HL-60 (cell line): ENCODE measurements at regions not wholly inside any gene's neighbourhood (a gene's known extent, or its start where the extent isn't known, plus 50 kb on each side); places are given as distances from the start of the nearest gene placed in this dataset.

ENCODE experiments used
- DNase-seq, 2 experiments: peaks; one replicate each; pipeline ENCODE4 v3.0.0-alpha.2; 2010 to 2020; ENCODE audit warnings: low read depth in 1 of 2, low spot score in 1 of 2
- H3K27ac ChIP-seq: fragments of 250-450 bp; sonication (Bioruptor Pico); replicated peaks from 2 replicates; pipeline ENCODE4 v1.5.1; 2020; ENCODE audit warnings: mild to moderate bottlenecking, moderate library complexity
- H3K27me3 ChIP-seq: fragments of 250-450 bp; sonication (Bioruptor Pico); 2 replicates; pipeline ENCODE4 v1.5.1; 2021; ENCODE audit warnings: mild to moderate bottlenecking, moderate library complexity; ENCODE audit not compliant: insufficient read depth, poor library complexity, severe bottlenecking
- H3K4me3 ChIP-seq: replicated peaks from 2 replicates; pipeline ENCODE4 v1.5.1; 2011; ENCODE audit warnings: mild to moderate bottlenecking, control low read depth, low read length; ENCODE audit not compliant: insufficient read depth
- CTCF ChIP-seq: IDR thresholded peaks from one replicate; pipeline ENCODE4 v1.5.1; 2011; ENCODE audit warnings: low read length, control low read depth, inconsistent platforms; ENCODE audit not compliant: insufficient read depth
- GABPA ChIP-seq: IDR thresholded peaks from 2 replicates; pipeline ENCODE4 v1.6.1; 2012; ENCODE audit warnings: low read depth
- POLR2AphosphoS5 ChIP-seq: IDR thresholded peaks from 2 replicates; pipeline ENCODE4 v1.6.1; 2012; ENCODE audit warnings: low read depth
- SPI1 ChIP-seq: IDR thresholded peaks from 2 replicates; pipeline ENCODE4 v1.6.1; 2012; ENCODE audit warnings: low read depth, mild to moderate bottlenecking, borderline replicate concordance
- TF ChIP-seq, protein P1 (sequence below): IDR thresholded peaks from 2 replicates; pipeline ENCODE4 v1.6.1; 2012; ENCODE audit warnings: low read depth; ENCODE audit not compliant: insufficient replicate concordance

- no peak for TF ChIP-seq GABPA
- TF ChIP-seq CTCF, result no peak
- TF ChIP-seq POLR2AphosphoS5, result no peak
- TF ChIP-seq, protein P1, sequence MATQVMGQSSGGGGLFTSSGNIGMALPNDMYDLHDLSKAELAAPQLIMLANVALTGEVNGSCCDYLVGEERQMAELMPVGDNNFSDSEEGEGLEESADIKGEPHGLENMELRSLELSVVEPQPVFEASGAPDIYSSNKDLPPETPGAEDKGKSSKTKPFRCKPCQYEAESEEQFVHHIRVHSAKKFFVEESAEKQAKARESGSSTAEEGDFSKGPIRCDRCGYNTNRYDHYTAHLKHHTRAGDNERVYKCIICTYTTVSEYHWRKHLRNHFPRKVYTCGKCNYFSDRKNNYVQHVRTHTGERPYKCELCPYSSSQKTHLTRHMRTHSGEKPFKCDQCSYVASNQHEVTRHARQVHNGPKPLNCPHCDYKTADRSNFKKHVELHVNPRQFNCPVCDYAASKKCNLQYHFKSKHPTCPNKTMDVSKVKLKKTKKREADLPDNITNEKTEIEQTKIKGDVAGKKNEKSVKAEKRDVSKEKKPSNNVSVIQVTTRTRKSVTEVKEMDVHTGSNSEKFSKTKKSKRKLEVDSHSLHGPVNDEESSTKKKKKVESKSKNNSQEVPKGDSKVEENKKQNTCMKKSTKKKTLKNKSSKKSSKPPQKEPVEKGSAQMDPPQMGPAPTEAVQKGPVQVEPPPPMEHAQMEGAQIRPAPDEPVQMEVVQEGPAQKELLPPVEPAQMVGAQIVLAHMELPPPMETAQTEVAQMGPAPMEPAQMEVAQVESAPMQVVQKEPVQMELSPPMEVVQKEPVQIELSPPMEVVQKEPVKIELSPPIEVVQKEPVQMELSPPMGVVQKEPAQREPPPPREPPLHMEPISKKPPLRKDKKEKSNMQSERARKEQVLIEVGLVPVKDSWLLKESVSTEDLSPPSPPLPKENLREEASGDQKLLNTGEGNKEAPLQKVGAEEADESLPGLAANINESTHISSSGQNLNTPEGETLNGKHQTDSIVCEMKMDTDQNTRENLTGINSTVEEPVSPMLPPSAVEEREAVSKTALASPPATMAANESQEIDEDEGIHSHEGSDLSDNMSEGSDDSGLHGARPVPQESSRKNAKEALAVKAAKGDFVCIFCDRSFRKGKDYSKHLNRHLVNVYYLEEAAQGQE, result no peak
- no peak for TF ChIP-seq SPI1
Observed at GRCh38 chr18:71986351-71987050, 557.6 kb downstream of the CBLN2 start.

GRCh38 chr18:71976744-71977143, 567.4 kb downstream of the CBLN2 start:
- no peak overlapping the region for H3K27ac ChIP-seq

More at GRCh38 chr18:71986351-71987050, 557.6 kb downstream of the CBLN2 start:
- Histone ChIP-seq H3K27ac (no peak overlapping the region), H3K27me3 (no peaks in the 10 kb centered on the region), H3K4me3 (no peak overlapping the region)
- no peak for DNase-seq

GRCh38 chr18:71966791-71967190, 577.4 kb downstream of the CBLN2 start:
- TF ChIP-seq GABPA, result no peak
- no peak for DNase-seq
- Histone ChIP-seq H3K27me3 (no peaks in the 10 kb centered on the region), H3K27ac (no peak overlapping the region), H3K4me3 (no peak overlapping the region)

More at GRCh38 chr18:71976744-71977143, 567.4 kb downstream of the CBLN2 start:
- TF ChIP-seq GABPA (no peak), POLR2AphosphoS5 (no peak), SPI1 (no peak), CTCF (no peak)
- TF ChIP-seq, protein P1, result no peak
- no peaks in the 10 kb centered on the region for H3K27me3 ChIP-seq
- DNase-seq, result no peak
- no peak overlapping the region for H3K4me3 ChIP-seq

DNA sequence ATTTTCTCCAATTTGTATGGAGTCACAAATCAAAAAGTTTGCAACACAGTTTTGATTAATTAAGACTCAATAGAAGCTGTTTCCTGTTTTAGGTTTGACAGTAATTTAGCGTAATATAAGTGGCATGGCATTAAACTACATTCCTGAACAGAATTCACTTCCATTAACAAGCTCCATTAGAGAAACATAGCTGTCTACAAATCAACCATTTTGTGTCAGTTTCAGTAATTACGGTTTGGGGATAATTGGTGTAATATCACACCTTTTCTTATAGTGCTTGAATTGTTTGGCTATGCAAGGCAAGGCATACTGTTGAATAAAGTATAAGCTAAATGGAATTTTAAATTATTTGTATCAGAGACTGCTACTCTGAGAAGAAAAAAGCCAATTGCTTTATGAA, 585.5 kb downstream of the CBLN2 start:
- TF ChIP-seq, protein P1, result no peak
- TF ChIP-seq SPI1, result no peak
- no peak for TF ChIP-seq CTCF
- no peak for TF ChIP-seq POLR2AphosphoS5
- Histone ChIP-seq H3K27ac (no peak overlapping the region), H3K4me3 (no peak overlapping the region), H3K27me3 (no peaks in the 10 kb centered on the region)
- DNase-seq, result no peak
